HG03354 (cell line): ENCODE measurements at regions not wholly inside any gene's neighbourhood (a gene's known extent, or its start where the extent isn't known, plus 50 kb on each side); places are given as distances from the start of the nearest gene placed in this dataset.
"Not testable (repeated sequence)": the region's sequence is repeated elsewhere in the genome, so short reads cannot be mapped to it uniquely, and the experiment has no call there.

Experiments used
- ATAC-seq: cut with Tn5 transposase; IDR thresholded peaks from one replicate; pipeline ENCODE4 v1.9.1; 2021; ENCODE audit warnings: mild to moderate bottlenecking; ENCODE audit not compliant: unreplicated experiment, poor library complexity, severe bottlenecking

DNA sequence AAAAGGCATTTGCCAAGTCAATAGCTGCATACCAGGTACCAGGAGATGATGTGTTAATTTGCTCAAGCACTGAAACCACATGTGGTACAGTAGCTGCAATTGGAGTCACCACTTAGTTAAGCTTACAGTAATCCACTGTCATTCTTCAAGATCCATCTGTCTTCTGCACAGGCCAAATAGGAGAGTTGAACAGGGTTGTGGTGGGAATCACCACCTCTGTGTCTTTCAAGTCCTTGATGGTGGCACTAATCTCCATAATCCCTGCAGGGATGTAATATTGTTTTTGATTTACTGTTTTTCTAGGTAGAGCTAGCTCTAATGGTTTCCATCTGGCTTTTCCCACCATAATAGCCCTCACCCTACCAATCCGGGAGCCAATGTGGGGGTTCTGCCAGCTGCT, 91.9 kb downstream of the FCRL5 start:
- ATAC-seq = no peak

- no peak for ATAC-seq
These were observed 95.0 kb downstream of the FCRL5 start for GRCh38 chr1:157457279-157457678.

DNA sequence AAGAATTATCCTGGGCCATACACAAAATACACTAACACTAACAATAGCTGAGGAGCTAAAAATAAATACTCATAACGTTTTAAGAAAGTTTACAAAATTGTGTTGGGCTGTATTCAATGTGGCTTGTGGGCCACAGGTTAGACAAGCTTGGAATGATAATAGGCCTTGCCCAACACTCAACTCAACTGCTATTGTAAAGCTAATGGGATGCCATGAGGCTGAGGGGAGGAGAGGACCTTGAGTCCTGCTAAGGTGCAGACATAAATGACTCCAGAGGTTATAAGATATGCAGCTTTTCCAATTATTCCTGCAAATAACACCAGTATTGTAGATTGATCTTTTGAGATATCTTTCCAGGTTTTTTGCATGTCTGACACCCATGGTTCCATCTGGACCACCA, 97.0 kb downstream of the FCRL5 start:
- no peak for ATAC-seq

DNA sequence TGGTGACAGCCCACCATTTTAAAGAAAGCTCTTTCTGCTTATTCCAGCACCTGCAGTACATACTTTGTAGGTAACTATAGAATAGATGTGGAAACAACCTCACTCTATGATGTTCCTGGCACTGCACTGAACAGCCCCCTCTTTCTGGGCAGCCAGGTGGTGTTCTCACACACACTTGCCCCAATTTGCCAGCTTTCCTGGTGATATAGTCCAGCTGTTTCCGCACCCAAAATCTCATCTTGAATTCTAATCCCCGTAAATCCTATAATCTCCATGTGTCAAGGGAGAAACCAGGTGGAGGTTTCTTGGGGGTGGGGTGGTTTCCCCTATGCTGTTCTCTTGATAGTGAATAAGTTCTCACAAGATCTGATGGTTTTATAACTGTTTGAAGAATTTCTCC, 102.2 kb downstream of the FCRL5 start:
- no peak for ATAC-seq

DNA sequence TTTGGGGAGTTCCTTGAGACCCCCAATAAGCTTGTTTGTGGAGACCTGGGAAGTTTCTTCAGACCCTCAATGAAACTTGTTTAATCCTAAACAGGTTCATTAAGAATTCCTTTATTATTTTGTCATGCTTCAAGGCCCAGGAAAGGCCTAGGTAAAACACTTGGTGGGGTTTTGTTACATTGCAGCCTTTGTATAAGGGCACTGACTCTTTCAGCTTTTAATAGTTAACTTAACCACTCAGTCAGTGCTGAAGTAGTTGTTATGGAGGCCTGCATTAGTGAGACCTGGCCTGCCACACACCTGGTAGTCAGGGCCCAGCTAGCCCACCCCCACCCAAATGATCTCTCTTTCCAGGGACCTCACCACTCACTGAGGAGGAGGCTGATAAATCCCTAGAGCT, 103.7 kb downstream of the FCRL5 start:
- ATAC-seq = no peak

- not testable (repeated sequence) for ATAC-seq
These were observed 106.0 kb downstream of the FCRL5 start for GRCh38 chr1:157446356-157446755.

- ATAC-seq = not testable (repeated sequence)
These were observed 106.6 kb downstream of the FCRL5 start for GRCh38 chr1:157445616-157446140.

DNA sequence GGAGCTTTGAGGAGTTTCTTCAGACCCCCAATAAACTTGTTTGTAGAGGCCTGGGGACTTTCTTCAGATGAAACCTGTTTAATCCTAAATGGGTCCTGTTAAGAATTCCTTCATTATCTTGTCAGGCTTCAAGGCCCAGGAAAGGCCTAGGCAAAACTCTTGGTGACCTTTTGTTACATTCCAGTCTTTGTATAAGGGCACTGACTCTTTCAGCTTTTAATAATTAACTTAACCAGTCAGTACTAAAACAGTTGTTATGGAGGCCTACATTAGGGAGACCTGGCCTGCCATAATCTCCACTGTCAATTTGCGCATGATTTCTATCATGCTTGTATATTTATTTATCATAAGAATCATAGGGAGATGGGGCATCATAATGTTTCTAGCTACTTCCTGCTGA, 110.2 kb downstream of the FCRL5 start:
- no peak for ATAC-seq

- no peak for ATAC-seq
These were observed 112.9 kb downstream of the FCRL5 start for GRCh38 chr1:157439302-157439954.

DNA sequence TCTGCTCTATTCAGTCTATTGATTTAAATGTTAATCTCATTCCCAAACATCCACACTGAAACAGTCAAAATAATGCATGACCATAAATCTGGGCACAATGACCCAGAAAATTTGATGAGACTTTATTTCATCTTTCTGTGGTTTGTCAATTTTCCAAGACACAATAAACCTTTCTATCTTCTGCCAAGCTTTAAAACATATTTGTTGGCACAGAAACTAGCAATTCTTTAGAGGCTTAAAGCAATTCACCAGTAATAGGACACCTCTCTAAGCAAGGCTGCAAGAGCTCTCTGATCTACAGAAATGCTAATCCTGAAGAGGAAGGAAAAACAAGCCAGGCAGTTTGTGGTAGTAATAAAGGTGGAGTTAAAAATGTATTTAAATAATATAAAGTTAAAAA, 113.7 kb downstream of the FCRL5 start:
- no peak for ATAC-seq

DNA sequence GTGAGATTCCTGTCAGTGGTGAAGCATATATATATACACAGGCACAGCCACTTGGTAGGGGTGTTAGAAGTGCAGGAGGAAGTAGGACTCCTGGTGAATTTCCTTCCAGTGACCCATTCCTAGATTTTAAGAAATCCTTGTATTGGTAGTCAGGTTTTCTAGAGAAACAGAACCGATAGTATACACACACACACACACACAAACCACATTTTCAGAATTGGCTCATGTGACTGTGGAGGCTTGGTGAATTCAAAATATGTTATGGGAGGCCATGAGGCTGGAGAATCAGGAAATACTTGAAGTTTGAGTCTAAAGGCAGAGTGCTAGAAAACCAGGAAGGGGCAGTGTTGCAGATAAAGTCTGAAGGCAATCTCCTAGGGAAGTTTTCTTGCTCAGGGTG, 114.2 kb downstream of the FCRL5 start:
- no peak for ATAC-seq

GRCh38 chr1:157437296-157437695, 115.0 kb downstream of the FCRL5 start:
- ATAC-seq = no peak

GRCh38 chr1:157431751-157432150, 120.6 kb downstream of the FCRL5 start:
- ATAC-seq = no peak

- no peak for ATAC-seq
These were observed 122.6 kb downstream of the FCRL5 start for GRCh38 chr1:157429601-157430240.

DNA sequence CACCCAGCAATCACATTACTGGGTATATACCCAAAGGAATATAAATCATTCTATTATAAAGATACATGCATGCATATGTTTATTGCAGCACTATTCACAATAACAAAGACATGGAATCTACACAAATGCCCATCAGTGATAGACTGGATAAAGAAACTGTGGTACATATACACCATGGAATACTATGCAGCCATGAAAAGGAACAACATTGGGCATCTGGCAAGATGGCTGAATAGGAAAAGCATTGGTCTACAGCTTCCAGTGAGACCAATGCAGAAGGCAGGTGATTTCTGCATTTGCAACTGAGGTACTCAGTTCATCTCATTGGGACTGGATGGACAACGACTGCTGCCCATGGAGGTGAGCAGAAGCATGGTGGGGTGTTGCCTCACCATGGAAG, 128.6 kb downstream of the FCRL5 start:
- ATAC-seq = not testable (repeated sequence)

DNA sequence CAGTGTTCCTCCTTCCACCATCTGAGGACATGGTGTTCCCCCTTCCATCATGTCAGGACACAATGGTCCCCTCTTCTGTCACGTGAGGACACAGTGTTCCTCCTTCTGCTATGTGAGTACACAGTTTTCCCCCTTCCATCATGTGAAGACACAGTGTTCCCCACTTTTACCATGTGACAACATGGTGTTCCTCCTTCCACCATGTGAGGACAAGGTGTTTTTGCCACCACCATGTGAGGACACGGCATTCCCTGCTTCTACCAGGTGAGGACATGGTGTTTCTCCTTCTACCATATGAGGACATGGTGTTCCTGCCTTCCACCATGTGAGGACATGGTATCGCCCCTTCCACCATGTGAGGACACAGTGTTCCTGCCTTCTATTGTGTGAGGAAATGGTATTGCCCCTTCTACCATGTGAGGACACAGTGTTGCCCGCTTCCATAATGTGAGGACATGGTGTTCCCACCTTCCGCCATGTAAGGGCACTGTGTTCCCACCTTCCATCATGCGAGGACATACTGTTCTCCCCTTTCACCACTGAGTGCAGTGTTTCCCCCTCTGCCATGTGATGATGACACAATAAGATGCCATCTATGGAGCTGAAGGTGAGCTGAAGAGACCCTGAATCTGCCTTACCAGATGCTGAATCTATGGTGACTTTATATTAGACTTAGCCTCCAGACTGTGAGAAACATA, 132.3 kb downstream of the FCRL5 start:
- ATAC-seq = no peak

DNA sequence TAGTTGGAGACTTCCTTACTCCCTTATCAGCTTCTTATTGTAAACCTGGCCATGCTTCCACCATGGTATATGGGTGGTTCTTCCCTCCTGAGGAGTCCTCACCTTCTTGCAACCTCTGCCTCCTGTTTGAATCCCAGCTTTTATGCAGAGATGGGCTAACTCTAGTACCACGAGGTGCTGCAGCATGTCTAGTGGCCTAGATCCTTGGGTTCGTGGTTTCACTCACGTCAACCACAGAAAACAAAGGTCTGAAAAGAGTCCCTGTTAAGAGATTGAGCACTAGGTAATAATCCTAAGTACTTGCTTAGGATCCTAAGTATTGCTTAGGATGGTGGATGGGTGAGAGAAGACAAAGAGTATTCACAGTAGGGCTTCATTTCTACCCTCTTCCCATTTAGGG, 133.7 kb downstream of the FCRL5 start:
- ATAC-seq = no peak

DNA sequence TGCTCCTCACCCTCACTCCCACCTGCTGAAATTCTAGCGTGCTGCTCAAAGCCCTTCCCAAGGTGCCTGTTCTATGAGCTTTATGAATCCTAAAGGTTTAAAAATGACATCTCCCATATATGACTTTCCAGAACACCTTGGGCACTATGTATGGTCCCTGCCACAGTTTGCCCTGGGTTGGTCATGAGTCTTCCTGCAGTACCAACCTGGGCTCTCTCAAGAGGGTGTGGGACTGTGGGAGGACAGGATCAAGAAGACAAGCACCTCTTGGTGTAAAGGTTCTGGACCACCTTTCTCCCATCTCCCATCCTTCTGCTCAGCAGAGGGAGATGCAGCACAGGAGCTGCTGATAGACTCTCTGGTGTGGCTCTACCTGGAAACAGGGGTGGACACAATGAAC, 134.1 kb downstream of the FCRL5 start:
- ATAC-seq = no peak

DNA sequence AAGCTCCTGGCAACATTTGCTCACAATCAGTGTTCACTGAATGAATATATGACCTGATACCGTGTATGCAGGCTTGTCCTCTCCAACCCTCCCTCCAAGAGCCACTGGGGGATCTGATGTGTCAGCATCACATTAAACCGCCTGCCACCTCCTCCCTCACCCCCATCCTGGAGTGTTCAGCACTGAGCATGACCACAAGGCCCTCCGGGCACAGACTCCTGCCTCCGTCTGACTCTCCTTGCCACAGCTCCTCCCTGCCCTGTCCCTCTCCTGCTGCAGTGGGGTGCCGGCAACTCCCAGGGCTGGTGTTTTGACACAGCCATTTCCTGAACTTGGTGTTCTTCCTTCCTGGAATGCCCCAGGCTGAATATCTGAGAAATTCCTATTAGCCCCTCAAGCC, 136.7 kb downstream of the FCRL5 start:
- no peak for ATAC-seq

- no peak for ATAC-seq
These were observed 140.0 kb downstream of the FCRL5 start for GRCh38 chr1:157412308-157412707.

- no peak for ATAC-seq
These were observed 140.5 kb downstream of the FCRL5 start for GRCh38 chr1:157411769-157412168.
